ENCODE measurements at regions not wholly inside any gene's neighbourhood (a gene's known extent, or its start where the extent isn't known, plus 50 kb on each side); places are given as distances from the start of the nearest gene placed in this dataset.
A peak's percentile ranks its signal among the peaks of the same experiment; 100 is the strongest.
"Not testable (repeated sequence)": the region's sequence is repeated elsewhere in the genome, so short reads cannot be mapped to it uniquely, and the experiment has no call there.

DNA sequence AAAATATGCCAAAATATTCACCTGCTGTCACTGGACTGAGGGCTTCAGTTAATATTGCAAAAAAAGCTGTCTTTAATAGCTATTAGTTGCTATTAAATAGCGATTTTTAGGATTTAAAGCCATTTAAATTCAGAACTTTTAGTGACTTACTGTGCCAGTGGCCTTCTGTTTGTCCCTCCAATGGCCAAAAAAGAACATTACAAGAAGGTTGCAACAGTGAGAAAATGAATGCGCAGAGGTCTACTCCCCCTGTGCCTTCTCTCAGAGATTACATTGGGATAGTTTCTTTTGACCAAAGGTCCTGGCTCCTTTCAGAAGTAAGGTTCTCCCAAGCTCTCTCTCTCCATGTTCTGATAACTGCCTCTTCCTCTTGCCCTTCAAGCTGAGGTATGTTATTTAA lies 930.3 kb upstream of the ARRDC3 start:
- TF ChIP-seq POLR2A (IDR thresholded peaks at IDR 0.05): no peak
- TF ChIP-seq, protein P1, sequence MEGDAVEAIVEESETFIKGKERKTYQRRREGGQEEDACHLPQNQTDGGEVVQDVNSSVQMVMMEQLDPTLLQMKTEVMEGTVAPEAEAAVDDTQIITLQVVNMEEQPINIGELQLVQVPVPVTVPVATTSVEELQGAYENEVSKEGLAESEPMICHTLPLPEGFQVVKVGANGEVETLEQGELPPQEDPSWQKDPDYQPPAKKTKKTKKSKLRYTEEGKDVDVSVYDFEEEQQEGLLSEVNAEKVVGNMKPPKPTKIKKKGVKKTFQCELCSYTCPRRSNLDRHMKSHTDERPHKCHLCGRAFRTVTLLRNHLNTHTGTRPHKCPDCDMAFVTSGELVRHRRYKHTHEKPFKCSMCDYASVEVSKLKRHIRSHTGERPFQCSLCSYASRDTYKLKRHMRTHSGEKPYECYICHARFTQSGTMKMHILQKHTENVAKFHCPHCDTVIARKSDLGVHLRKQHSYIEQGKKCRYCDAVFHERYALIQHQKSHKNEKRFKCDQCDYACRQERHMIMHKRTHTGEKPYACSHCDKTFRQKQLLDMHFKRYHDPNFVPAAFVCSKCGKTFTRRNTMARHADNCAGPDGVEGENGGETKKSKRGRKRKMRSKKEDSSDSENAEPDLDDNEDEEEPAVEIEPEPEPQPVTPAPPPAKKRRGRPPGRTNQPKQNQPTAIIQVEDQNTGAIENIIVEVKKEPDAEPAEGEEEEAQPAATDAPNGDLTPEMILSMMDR (IDR thresholded peaks at IDR 0.05): no peak
- no peaks in the 10 kb centered on the region for H3K9me3 ChIP-seq
- no peaks in the 10 kb centered on the region for H3K27me3 ChIP-seq
- H3K36me3 ChIP-seq: no peaks in the 10 kb centered on the region
- intact Hi-C loops (cut with DNase I): no loop called here
- H3K4me3 ChIP-seq: no peak overlapping the region
- no peaks in the 10 kb centered on the region for H3K4me1 ChIP-seq
- H3K27ac ChIP-seq: no peak overlapping the region
- DNase-seq: no peak
- WGBS, 2 donors: 73 to 84% methylated on average over 2 of the region's 2 CpGs

DNA sequence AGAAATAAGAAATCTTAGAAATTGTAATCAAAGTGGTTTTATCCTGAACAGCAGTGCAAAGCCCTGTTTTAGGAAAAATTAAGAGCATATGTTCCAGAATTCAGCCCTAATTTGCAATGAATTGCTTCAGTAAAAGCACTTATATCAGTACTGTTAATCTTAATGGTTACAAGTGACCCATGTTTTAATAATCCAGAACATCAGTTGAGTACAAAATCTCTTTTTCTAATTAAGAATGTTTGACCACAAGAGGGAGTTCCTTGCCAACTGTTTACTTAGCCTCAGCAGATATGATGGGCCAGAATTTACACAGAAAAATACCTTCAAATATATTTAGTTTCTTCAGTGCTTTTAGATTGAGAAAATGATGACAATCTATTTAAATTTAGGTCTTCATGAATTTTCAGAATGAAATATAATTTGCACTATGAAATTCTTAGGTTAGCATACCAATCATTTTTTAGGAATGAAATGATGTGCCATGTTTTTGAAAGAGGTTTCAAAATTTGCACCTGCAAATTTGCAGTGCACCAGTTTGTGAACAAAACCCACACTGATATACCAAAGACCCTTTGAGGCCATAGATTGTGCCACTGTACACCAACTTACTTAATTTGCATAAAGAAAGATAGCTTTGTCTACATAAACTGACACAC lies 926.3 kb upstream of the ARRDC3 start:
- no peaks in the 10 kb centered on the region for H3K4me1 ChIP-seq
- TF ChIP-seq, protein P1 (IDR thresholded peaks at IDR 0.05): peak in 3 of 6 experiments; percentile 11 to 42 (median 35)
- no peak for TF ChIP-seq POLR2A (IDR thresholded peaks at IDR 0.05)
- no peak for DNase-seq
- no peak overlapping the region for H3K4me3 ChIP-seq
- H3K9me3 ChIP-seq: no peaks in the 10 kb centered on the region
- no peaks in the 10 kb centered on the region for H3K27me3 ChIP-seq
- intact Hi-C loops (cut with DNase I): no loop called here
- no peaks in the 10 kb centered on the region for H3K36me3 ChIP-seq
- no peak overlapping the region for H3K27ac ChIP-seq

DNA sequence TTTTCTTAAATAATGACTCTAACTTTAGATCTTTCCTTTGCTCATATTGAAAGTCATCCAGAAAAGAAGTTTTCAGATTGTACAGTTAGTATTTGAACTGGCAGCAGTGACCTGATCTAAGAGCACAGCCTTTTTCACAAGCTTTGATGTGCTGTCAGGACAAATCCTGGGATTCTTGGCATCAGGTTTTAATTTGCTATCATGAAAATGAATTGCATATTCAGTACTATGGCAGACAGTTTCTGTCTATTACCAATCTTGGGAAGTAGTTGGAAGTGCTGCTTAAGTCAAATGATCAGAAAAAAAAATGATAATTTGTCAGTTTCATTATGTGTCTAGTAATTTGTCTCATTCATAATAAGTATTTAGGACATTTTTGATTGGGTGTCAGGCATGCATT lies 925.6 kb upstream of the ARRDC3 start:
- intact Hi-C loops (cut with DNase I): no loop called here
- H3K4me3 ChIP-seq: no peak overlapping the region
- H3K4me1 ChIP-seq: no peaks in the 10 kb centered on the region
- H3K27me3 ChIP-seq: no peaks in the 10 kb centered on the region
- no peaks in the 10 kb centered on the region for H3K9me3 ChIP-seq
- no peak overlapping the region for H3K27ac ChIP-seq
- TF ChIP-seq, protein P1 (IDR thresholded peaks at IDR 0.05): no peak
- TF ChIP-seq POLR2A (IDR thresholded peaks at IDR 0.05): no peak
- H3K36me3 ChIP-seq: no peaks in the 10 kb centered on the region
- no peak for DNase-seq

DNA sequence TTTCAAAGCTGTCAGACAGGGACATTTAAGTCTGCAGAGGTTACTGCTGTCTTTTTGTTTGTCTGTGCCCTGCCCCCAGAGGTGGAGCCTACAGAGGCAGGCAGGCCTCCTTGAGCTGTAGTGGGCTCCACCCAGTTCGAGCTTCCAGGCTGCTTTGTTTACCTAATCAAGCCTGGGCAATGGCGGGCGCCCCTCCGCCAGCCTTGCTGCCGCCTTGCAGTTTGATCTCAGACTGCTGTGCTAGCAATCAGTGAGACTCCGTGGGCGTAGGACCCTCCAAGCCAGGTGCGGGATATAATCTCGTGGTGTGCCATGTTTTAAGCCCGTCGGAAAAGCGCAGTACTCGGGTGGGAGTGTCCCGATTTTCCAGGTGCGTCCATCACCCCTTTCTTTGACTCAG lies 919.2 kb upstream of the ARRDC3 start:
- 86 to 95% methylated on average over 6 to 15 of the region's 15 CpGs for WGBS, 2 donors
- H3K27me3 ChIP-seq; H3K4me1 ChIP-seq; H3K36me3 ChIP-seq; H3K4me3 ChIP-seq; DNase-seq; H3K9me3 ChIP-seq; H3K27ac ChIP-seq; intact Hi-C loops (cut with DNase I): not testable (repeated sequence)

DNA sequence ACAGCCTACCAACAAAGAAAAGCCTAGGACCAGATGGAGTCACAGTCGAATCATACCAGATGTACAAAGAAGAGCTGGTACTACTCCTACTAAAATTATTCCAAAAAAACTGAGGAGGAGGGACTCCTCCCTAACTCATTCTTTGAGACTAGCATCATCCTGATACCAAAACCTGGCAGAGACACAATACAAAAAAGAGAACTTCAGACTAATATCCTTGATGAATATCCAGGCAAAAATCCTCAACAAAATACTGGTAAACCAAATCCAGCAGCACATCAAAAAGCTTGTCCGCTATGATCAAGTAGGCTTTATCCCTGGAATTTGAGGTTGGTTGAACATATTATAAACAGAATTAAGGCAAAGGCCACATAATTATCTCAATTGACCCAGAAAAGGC lies 900.4 kb upstream of the ARRDC3 start:
- intact Hi-C loops (cut with DNase I): no loop called here
- TF ChIP-seq, protein P1 (IDR thresholded peaks at IDR 0.05): no peak
- no peak for TF ChIP-seq POLR2A (IDR thresholded peaks at IDR 0.05)

DNA sequence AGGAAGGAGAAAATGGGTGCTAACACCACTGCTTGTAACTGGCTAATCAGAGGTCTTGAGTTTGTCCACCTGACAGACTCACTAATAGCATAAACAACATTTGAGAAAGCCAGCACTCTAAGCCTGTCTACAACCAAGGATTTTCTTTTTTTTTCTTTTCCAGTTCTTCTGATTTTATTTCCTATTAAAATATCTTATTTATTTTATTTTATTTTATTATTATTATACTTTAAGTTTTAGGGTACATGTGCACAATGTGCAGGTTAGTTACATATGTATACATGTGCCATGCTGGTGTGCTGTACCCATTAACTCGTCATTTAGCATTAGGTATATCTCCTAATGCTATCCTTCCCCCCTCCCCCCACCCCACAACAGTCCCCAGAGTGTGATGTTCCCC lies 888.6 kb upstream of the ARRDC3 start:
- H3K9me3 ChIP-seq; H3K4me1 ChIP-seq; H3K36me3 ChIP-seq; DNase-seq; intact Hi-C loops (cut with DNase I); H3K27me3 ChIP-seq; H3K4me3 ChIP-seq; H3K27ac ChIP-seq: not testable (repeated sequence)
- 42 to 45% methylated on average over 1 of the region's 1 CpG for WGBS, 2 donors

More for the DNA sequence above, 900.4 kb upstream of the ARRDC3 start:
- peaks cover 0 to 19% (median 7%) of the 10 kb centered on the region in 3 donors for H3K9me3 ChIP-seq
- WGBS, 2 donors: 78 to 80% methylated on average over 2 of the region's 2 CpGs
- H3K36me3 ChIP-seq: no peaks in the 10 kb centered on the region
- H3K4me1 ChIP-seq: no peaks in the 10 kb centered on the region
- DNase-seq: no peak
- H3K27me3 ChIP-seq: no peaks in the 10 kb centered on the region
- H3K4me3 ChIP-seq: no peak overlapping the region
- H3K27ac ChIP-seq: no peak overlapping the region
